GM23338 (cell line): ENCODE measurements at regions not wholly inside any gene's neighbourhood (a gene's known extent, or its start where the extent isn't known, plus 50 kb on each side); places are given as distances from the start of the nearest gene placed in this dataset.

Experiments
- EZH2 ChIP-seq: fragments of 200-600 bp; sonication (generic); IDR thresholded peaks from one replicate; pipeline ENCODE4 v1.8.0; 2017; ENCODE audit warnings: antibody characterized with exemption, mild to moderate bottlenecking, low read depth; ENCODE audit not compliant: unreplicated experiment
- EZH2phosphoT487 ChIP-seq: fragments of 200-600 bp; sonication (generic); IDR thresholded peaks from one replicate; pipeline ENCODE4 v1.8.1; 2018; ENCODE audit warnings: antibody characterized with exemption; ENCODE audit not compliant: unreplicated experiment
- JUNB ChIP-seq: IDR thresholded peaks from one replicate; pipeline ENCODE4 v1.6.1; 2016; ENCODE audit warnings: antibody characterized with exemption; ENCODE audit not compliant: unreplicated experiment
- NANOG ChIP-seq: IDR thresholded peaks from 2 replicates; pipeline ENCODE4 v1.6.1; 2016; ENCODE audit warnings: antibody characterized with exemption, borderline replicate concordance
- STAT1 ChIP-seq: IDR thresholded peaks from one replicate; pipeline ENCODE4 v1.6.1; 2016; ENCODE audit warnings: antibody characterized with exemption; ENCODE audit not compliant: unreplicated experiment
- TF ChIP-seq, protein P1 (sequence below), 2 experiments: fragments of 200-600 bp in 1 of 2; sonication (generic) in 1 of 2; conservative IDR thresholded peaks; 2 replicates each; pipeline versions ENCODE4 v1.5.1 to v1.6.1; 2016 to 2017; ENCODE audit warnings: antibody characterized with exemption in 2 of 2, low read depth in 2 of 2, mild to moderate bottlenecking in 2 of 2, moderate library complexity in 1 of 2
- TF ChIP-seq, protein P2 (sequence below): IDR thresholded peaks from 2 replicates; pipeline ENCODE4 v1.6.1; 2016; ENCODE audit warnings: antibody characterized with exemption
- TF ChIP-seq, protein P3 (sequence below): fragments of 250-450 bp; sonication (Bioruptor Pico); IDR thresholded peaks from 2 replicates; pipeline ENCODE4 v1.5.0; 2020; ENCODE audit warnings: mild to moderate bottlenecking, moderate library complexity

DNA sequence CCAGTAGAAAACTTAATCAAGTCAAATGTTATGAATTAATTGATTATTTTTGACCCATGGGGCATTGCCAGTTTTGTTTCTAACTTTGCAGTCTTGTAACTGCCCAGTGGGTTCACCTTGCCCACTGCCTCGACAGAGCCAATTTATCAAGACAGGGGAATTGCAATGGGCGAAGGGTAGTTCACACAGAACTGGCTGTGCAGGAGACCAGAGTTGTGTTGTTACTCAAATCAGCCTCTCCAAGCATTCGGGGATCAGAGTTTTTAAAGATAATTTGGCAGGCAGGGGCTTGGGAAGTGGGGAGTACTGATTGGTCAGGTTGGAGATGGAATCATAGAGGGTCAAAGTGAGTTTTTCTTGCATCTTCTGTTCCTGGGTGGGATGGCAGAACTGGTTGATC lies 168.5 kb upstream of the COPS8 start:
- TF ChIP-seq, protein P1, sequence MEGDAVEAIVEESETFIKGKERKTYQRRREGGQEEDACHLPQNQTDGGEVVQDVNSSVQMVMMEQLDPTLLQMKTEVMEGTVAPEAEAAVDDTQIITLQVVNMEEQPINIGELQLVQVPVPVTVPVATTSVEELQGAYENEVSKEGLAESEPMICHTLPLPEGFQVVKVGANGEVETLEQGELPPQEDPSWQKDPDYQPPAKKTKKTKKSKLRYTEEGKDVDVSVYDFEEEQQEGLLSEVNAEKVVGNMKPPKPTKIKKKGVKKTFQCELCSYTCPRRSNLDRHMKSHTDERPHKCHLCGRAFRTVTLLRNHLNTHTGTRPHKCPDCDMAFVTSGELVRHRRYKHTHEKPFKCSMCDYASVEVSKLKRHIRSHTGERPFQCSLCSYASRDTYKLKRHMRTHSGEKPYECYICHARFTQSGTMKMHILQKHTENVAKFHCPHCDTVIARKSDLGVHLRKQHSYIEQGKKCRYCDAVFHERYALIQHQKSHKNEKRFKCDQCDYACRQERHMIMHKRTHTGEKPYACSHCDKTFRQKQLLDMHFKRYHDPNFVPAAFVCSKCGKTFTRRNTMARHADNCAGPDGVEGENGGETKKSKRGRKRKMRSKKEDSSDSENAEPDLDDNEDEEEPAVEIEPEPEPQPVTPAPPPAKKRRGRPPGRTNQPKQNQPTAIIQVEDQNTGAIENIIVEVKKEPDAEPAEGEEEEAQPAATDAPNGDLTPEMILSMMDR (conservative IDR thresholded peaks at IDR 0.05; ENCODE audit: low read depth in 2 of 2), result no peak
- TF ChIP-seq EZH2phosphoT487, result no peak
- no peak for TF ChIP-seq STAT1
- TF ChIP-seq, protein P2, sequence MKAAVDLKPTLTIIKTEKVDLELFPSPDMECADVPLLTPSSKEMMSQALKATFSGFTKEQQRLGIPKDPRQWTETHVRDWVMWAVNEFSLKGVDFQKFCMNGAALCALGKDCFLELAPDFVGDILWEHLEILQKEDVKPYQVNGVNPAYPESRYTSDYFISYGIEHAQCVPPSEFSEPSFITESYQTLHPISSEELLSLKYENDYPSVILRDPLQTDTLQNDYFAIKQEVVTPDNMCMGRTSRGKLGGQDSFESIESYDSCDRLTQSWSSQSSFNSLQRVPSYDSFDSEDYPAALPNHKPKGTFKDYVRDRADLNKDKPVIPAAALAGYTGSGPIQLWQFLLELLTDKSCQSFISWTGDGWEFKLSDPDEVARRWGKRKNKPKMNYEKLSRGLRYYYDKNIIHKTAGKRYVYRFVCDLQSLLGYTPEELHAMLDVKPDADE, result no peak
- TF ChIP-seq NANOG, result no peak
- no peak for TF ChIP-seq EZH2
- TF ChIP-seq, protein P3, sequence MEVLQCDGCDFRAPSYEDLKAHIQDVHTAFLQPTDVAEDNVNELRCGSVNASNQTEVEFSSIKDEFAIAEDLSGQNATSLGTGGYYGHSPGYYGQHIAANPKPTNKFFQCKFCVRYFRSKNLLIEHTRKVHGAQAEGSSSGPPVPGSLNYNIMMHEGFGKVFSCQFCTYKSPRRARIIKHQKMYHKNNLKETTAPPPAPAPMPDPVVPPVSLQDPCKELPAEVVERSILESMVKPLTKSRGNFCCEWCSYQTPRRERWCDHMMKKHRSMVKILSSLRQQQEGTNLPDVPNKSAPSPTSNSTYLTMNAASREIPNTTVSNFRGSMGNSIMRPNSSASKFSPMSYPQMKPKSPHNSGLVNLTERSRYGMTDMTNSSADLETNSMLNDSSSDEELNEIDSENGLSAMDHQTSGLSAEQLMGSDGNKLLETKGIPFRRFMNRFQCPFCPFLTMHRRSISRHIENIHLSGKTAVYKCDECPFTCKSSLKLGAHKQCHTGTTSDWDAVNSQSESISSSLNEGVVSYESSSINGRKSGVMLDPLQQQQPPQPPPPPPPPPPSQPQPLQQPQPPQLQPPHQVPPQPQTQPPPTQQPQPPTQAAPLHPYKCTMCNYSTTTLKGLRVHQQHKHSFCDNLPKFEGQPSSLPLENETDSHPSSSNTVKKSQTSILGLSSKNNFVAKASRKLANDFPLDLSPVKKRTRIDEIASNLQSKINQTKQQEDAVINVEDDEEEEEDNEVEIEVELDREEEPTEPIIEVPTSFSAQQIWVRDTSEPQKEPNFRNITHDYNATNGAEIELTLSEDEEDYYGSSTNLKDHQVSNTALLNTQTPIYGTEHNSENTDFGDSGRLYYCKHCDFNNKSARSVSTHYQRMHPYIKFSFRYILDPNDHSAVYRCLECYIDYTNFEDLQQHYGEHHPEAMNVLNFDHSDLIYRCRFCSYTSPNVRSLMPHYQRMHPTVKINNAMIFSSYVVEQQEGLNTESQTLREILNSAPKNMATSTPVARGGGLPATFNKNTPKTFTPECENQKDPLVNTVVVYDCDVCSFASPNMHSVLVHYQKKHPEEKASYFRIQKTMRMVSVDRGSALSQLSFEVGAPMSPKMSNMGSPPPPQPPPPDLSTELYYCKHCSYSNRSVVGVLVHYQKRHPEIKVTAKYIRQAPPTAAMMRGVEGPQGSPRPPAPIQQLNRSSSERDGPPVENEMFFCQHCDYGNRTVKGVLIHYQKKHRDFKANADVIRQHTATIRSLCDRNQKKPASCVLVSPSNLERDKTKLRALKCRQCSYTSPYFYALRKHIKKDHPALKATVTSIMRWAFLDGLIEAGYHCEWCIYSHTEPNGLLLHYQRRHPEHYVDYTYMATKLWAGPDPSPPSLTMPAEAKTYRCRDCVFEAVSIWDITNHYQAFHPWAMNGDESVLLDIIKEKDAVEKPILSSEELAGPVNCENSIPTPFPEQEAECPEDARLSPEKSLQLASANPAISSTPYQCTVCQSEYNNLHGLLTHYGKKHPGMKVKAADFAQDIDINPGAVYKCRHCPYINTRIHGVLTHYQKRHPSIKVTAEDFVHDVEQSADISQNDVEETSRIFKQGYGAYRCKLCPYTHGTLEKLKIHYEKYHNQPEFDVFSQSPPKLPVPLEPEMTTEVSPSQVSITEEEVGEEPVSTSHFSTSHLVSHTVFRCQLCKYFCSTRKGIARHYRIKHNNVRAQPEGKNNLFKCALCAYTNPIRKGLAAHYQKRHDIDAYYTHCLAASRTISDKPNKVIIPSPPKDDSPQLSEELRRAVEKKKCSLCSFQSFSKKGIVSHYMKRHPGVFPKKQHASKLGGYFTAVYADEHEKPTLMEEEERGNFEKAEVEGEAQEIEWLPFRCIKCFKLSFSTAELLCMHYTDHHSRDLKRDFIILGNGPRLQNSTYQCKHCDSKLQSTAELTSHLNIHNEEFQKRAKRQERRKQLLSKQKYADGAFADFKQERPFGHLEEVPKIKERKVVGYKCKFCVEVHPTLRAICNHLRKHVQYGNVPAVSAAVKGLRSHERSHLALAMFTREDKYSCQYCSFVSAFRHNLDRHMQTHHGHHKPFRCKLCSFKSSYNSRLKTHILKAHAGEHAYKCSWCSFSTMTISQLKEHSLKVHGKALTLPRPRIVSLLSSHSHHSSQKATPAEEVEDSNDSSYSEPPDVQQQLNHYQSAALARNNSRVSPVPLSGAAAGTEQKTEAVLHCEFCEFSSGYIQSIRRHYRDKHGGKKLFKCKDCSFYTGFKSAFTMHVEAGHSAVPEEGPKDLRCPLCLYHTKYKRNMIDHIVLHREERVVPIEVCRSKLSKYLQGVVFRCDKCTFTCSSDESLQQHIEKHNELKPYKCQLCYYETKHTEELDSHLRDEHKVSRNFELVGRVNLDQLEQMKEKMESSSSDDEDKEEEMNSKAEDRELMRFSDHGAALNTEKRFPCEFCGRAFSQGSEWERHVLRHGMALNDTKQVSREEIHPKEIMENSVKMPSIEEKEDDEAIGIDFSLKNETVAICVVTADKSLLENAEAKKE (CRISPR knock-in tag), result no peak
- no peak for TF ChIP-seq JUNB
